ENCODE measurements at regions not wholly inside any gene's neighbourhood (a gene's known extent, or its start where the extent isn't known, plus 50 kb on each side); places are given as distances from the start of the nearest gene placed in this dataset.

- Histone ChIP-seq H3K27me3 (ENCODE audit: control insufficient read depth, insufficient read depth) (no peaks in the 10 kb centered on the region), H3K4me3 (ENCODE audit: low read length) (no peak overlapping the region), H3K27ac (ENCODE audit: low read length) (no peak overlapping the region), H3K4me1 (ENCODE audit: control insufficient read depth, insufficient read depth, low read length) (no peaks in the 10 kb centered on the region), H3K9me3 (ENCODE audit: control insufficient read depth, low read length) (no peaks in the 10 kb centered on the region)
- ATAC-seq (no peak), DNase-seq (no peak)
- intact Hi-C loops (cut with DNase I), result no loop called here
- WGBS, result 80% methylated on average over 2 of the region's 2 CpGs
Observed at GRCh38 chr13:74206061-74206561, 71.9 kb upstream of the KLF12 start.

DNA sequence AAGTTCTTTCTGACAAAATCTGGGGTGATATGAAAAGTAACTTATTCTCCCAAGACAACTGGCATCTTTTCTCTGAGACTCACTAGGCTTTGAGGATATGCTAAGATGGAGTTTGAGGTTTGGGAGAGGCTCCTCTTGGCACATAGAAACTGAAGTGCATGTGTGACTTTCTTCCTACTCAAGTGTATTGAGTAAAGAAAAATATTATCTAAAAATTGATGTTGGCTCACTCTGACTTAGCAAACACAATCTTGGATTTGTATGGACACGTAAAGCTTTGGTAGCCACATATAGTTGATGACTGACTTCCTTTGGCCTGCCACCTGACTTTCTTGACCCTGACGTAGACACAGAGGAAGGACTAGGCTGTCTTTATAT is 71.1 kb upstream of the KLF12 start:
- Histone ChIP-seq H3K27me3 (ENCODE audit: control insufficient read depth, insufficient read depth) (no peaks in the 10 kb centered on the region), H3K4me3 (ENCODE audit: low read length) (no peak overlapping the region), H3K9me3 (ENCODE audit: control insufficient read depth, low read length) (no peaks in the 10 kb centered on the region), H3K4me1 (ENCODE audit: control insufficient read depth, insufficient read depth, low read length) (no peaks in the 10 kb centered on the region), H3K27ac (ENCODE audit: low read length) (no peak overlapping the region)
- ATAC-seq (no peak), DNase-seq (no peak)
- intact Hi-C loops (cut with DNase I), result no loop called here
- 91% methylated on average over 2 of the region's 2 CpGs for WGBS

GRCh38 chr13:74204602-74205312 is 70.6 kb upstream of the KLF12 start:
- H3K4me1 ChIP-seq (ENCODE audit: control insufficient read depth, insufficient read depth, low read length), result no peaks in the 10 kb centered on the region
- DNase-seq (no peak), ATAC-seq (no peak)
- intact Hi-C loops (cut with DNase I), result no loop called here
- 83% methylated on average over 6 of the region's 6 CpGs for WGBS
- no peaks in the 10 kb centered on the region for H3K27me3 ChIP-seq (ENCODE audit: control insufficient read depth, insufficient read depth)
- no peak overlapping the region for H3K4me3 ChIP-seq (ENCODE audit: low read length)
- H3K27ac ChIP-seq (ENCODE audit: low read length), result no peak overlapping the region
- no peaks in the 10 kb centered on the region for H3K9me3 ChIP-seq (ENCODE audit: control insufficient read depth, low read length)

DNA sequence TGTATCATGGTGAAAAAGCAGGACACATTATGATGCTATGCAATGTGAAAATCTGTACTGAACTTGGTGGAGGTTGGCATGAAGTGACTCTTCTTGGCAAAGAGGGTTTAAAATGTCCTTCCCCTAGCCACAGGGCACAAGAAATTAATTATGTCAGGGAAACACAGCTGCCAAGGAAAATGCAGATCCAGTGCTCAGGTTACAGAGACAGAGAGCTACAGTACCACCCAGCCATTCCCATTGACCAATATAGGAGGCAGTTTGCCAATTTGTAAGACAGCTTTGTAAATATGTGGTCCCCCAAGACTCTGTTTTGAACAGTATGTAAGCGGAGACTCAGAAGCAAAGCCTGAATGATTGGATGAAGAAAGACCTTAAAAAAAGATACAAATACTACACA is 69.4 kb upstream of the KLF12 start:
- H3K27ac ChIP-seq (ENCODE audit: low read length), result no peak overlapping the region
- WGBS, result 96% methylated on average over 1 of the region's 1 CpG
- DNase-seq (no peak), ATAC-seq (no peak)
- no peaks in the 10 kb centered on the region for H3K27me3 ChIP-seq (ENCODE audit: control insufficient read depth, insufficient read depth)
- intact Hi-C loops (cut with DNase I), result no loop called here
- H3K9me3 ChIP-seq (ENCODE audit: control insufficient read depth, low read length), result no peaks in the 10 kb centered on the region
- H3K4me1 ChIP-seq (ENCODE audit: control insufficient read depth, insufficient read depth, low read length), result no peaks in the 10 kb centered on the region
- no peak overlapping the region for H3K4me3 ChIP-seq (ENCODE audit: low read length)

GRCh38 chr13:74202129-74202813 is 68.1 kb upstream of the KLF12 start:
- ATAC-seq (peak; percentile 36 to 75), DNase-seq (no peak)
- intact Hi-C loops (cut with DNase I), result no loop called here

GRCh38 chr13:74201530-74201929 is 67.3 kb upstream of the KLF12 start:
- H3K4me3 ChIP-seq (ENCODE audit: low read length), result no peak overlapping the region
- no peak overlapping the region for H3K27ac ChIP-seq (ENCODE audit: low read length)
- 96% methylated on average over 1 of the region's 1 CpG for WGBS
- H3K9me3 ChIP-seq (ENCODE audit: control insufficient read depth, low read length), result no peaks in the 10 kb centered on the region
- no peaks in the 10 kb centered on the region for H3K27me3 ChIP-seq (ENCODE audit: control insufficient read depth, insufficient read depth)
- DNase-seq (no peak), ATAC-seq (no peak)
- H3K4me1 ChIP-seq (ENCODE audit: control insufficient read depth, insufficient read depth, low read length), result peaks cover 1% of the 10 kb centered on the region
- intact Hi-C loops (cut with DNase I), result no loop called here

More at GRCh38 chr13:74202129-74202813, 68.1 kb upstream of the KLF12 start:
- Histone ChIP-seq H3K4me1 (ENCODE audit: control insufficient read depth, insufficient read depth, low read length) (peaks cover 1% of the 10 kb centered on the region), H3K27ac (ENCODE audit: low read length) (no peak overlapping the region), H3K27me3 (ENCODE audit: control insufficient read depth, insufficient read depth) (no peaks in the 10 kb centered on the region), H3K4me3 (ENCODE audit: low read length) (no peak overlapping the region), H3K9me3 (ENCODE audit: control insufficient read depth, low read length) (no peaks in the 10 kb centered on the region)
- WGBS, result 60% methylated on average over 1 of the region's 1 CpG

- H3K9me3 ChIP-seq (ENCODE audit: control insufficient read depth, low read length), result no peaks in the 10 kb centered on the region
- DNase-seq, result no peak
- no peak for ATAC-seq
- no peak overlapping the region for H3K4me3 ChIP-seq (ENCODE audit: low read length)
- H3K27me3 ChIP-seq (ENCODE audit: control insufficient read depth, insufficient read depth), result no peaks in the 10 kb centered on the region
- WGBS, result 98% methylated on average over 1 of the region's 1 CpG
- H3K27ac ChIP-seq (ENCODE audit: low read length), result no peak overlapping the region
- intact Hi-C loops (cut with DNase I), result no loop called here
- peaks cover 1% of the 10 kb centered on the region for H3K4me1 ChIP-seq (ENCODE audit: control insufficient read depth, insufficient read depth, low read length)
Observed at GRCh38 chr13:74200081-74200480, 65.9 kb upstream of the KLF12 start.

- Histone ChIP-seq H3K4me1 (ENCODE audit: control insufficient read depth, insufficient read depth, low read length) (peaks cover 1% of the 10 kb centered on the region), H3K27me3 (ENCODE audit: control insufficient read depth, insufficient read depth) (no peaks in the 10 kb centered on the region), H3K9me3 (ENCODE audit: control insufficient read depth, low read length) (no peaks in the 10 kb centered on the region), H3K4me3 (ENCODE audit: low read length) (no peak overlapping the region), H3K27ac (ENCODE audit: low read length) (no peak overlapping the region)
- intact Hi-C loops (cut with DNase I), result no loop called here
- WGBS, result 70% methylated on average over 4 of the region's 4 CpGs
- ATAC-seq (peak; percentile 13 to 43), DNase-seq (no peak)
Observed at GRCh38 chr13:74197677-74198429, 63.6 kb upstream of the KLF12 start.

DNA sequence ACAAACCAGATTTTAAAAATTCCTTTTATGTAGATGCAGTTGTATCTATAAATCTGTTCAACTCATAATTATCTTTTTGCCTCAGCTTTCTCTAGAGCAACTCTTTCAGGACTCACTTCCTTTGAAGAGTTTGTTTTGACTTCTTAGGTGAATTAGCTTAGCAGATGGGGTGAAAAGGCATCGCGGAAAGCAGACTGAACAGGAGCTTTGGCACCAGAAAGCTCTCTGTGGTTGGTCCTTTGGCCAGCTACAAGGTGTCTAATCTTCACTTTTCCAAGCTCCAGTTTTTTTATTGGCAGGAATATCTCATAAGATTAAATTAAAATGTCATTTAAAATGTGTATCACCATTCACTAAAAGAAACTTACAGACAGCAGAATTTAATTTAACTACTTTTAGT is 60.6 kb upstream of the KLF12 start:
- Histone ChIP-seq H3K4me1 (ENCODE audit: control insufficient read depth, insufficient read depth, low read length) (peaks cover 1% of the 10 kb centered on the region), H3K4me3 (ENCODE audit: low read length) (no peak overlapping the region), H3K9me3 (ENCODE audit: control insufficient read depth, low read length) (no peaks in the 10 kb centered on the region), H3K27ac (ENCODE audit: low read length) (no peak overlapping the region), H3K27me3 (ENCODE audit: control insufficient read depth, insufficient read depth) (no peaks in the 10 kb centered on the region)
- intact Hi-C loops (cut with DNase I), result no loop called here
- DNase-seq (no peak), ATAC-seq (no peak)
- WGBS, result 74% methylated on average over 2 of the region's 2 CpGs

GRCh38 chr13:74193391-74193790 is 59.2 kb upstream of the KLF12 start:
- no peaks in the 10 kb centered on the region for H3K27me3 ChIP-seq (ENCODE audit: control insufficient read depth, insufficient read depth)
- no peak overlapping the region for H3K27ac ChIP-seq (ENCODE audit: low read length)
- intact Hi-C loops (cut with DNase I), result no loop called here
- DNase-seq (no peak), ATAC-seq (no peak)
- no peak overlapping the region for H3K4me3 ChIP-seq (ENCODE audit: low read length)
- 88% methylated on average over 1 of the region's 1 CpG for WGBS
- H3K9me3 ChIP-seq (ENCODE audit: control insufficient read depth, low read length), result no peaks in the 10 kb centered on the region
- peaks cover 1% of the 10 kb centered on the region for H3K4me1 ChIP-seq (ENCODE audit: control insufficient read depth, insufficient read depth, low read length)

- intact Hi-C loops (cut with DNase I), result no loop called here
- ATAC-seq, result no peak
- no peaks in the 10 kb centered on the region for H3K4me1 ChIP-seq (ENCODE audit: control insufficient read depth, insufficient read depth, low read length)
- H3K4me3 ChIP-seq (ENCODE audit: low read length), result no peak overlapping the region
- no peaks in the 10 kb centered on the region for H3K9me3 ChIP-seq (ENCODE audit: control insufficient read depth, low read length)
- H3K27ac ChIP-seq (ENCODE audit: low read length), result no peak overlapping the region
- H3K27me3 ChIP-seq (ENCODE audit: control insufficient read depth, insufficient read depth), result no peaks in the 10 kb centered on the region
- no peak for DNase-seq
- WGBS, result 86% methylated on average over 3 of the region's 3 CpGs
Observed at GRCh38 chr13:74191410-74191809, 57.2 kb upstream of the KLF12 start.

Data from right cardiac atrium (tissue), 5 donors.